Gastroesophageal sphincter (tissue), 4 donors: ENCODE measurements at regions not wholly inside any gene's neighbourhood (a gene's known extent, or its start where the extent isn't known, plus 50 kb on each side); places are given as distances from the start of the nearest gene placed in this dataset.
"Not testable (repeated sequence)": the region's sequence is repeated elsewhere in the genome, so short reads cannot be mapped to it uniquely, and the experiment has no call there.

ENCODE experiments used
- ATAC-seq: fragments of 150-250 bp; one replicate; pipeline ENCODE4 v1.9.1; 2016; ENCODE audit warnings: mild to moderate bottlenecking, moderate library complexity
- H3K27ac ChIP-seq, 4 donors: fragments of 200-600 bp; sonication (generic) in 3 of 4; 1 replicate in 3 of 4; 2 replicates in 1 of 4; pipeline ENCODE4 v1.5.1; 2016 to 2019
- H3K27me3 ChIP-seq: fragments of 200-600 bp; sonication (generic); one replicate; pipeline ENCODE4 v1.5.1; 2019
- H3K36me3 ChIP-seq, 2 donors: fragments of 200-600 bp; sonication (generic); one replicate each; pipeline ENCODE4 v1.5.1; 2019; ENCODE audit warnings: control low read depth in 1 of 2
- H3K4me1 ChIP-seq, 3 donors: fragments of 200-600 bp; sonication (generic); 1 replicate in 2 of 3; 2 replicates in 1 of 3; pipeline ENCODE4 v1.5.1; 2016 to 2019; ENCODE audit warnings: control low read depth in 2 of 3
- H3K4me3 ChIP-seq, 2 donors: fragments of 200-600 bp; sonication (generic); one replicate each; pipeline ENCODE4 v1.5.1; 2019; ENCODE audit warnings: mild to moderate bottlenecking in 1 of 2, moderate library complexity in 1 of 2
- H3K9me3 ChIP-seq, 3 donors: fragments of 200-600 bp; sonication (generic); one replicate each; pipeline ENCODE4 v1.5.1; 2017 to 2019; ENCODE audit warnings: control low read depth in 2 of 3
- CTCF ChIP-seq, 4 experiments: fragments of 200-600 bp in 2 of 4; fragments of 450-650 bp in 2 of 4; sonication (generic) in 1 of 4; IDR thresholded peaks; one replicate each; pipeline ENCODE4 v1.5.1; 2017 to 2019; ENCODE audit warnings: antibody characterized with exemption in 4 of 4, mild to moderate bottlenecking in 2 of 4, moderate library complexity in 2 of 4
- EP300 ChIP-seq: sonication (generic); formaldehyde crosslinking; IDR thresholded peaks from one replicate; pipeline ENCODE4 v1.6.1; 2017; ENCODE audit warnings: antibody characterized with exemption, mild to moderate bottlenecking
- POLR2A ChIP-seq, 2 donors: fragments of 450-650 bp; IDR thresholded peaks; one replicate each; pipeline ENCODE4 v1.6.1; 2017; ENCODE audit warnings: antibody characterized with exemption in 2 of 2, mild to moderate bottlenecking in 2 of 2, moderate library complexity in 1 of 2
- POLR2AphosphoS5 ChIP-seq: sonication (generic); formaldehyde crosslinking; IDR thresholded peaks from one replicate; pipeline ENCODE4 v1.6.1; 2017; ENCODE audit warnings: antibody characterized with exemption
- WGBS, 2 donors: methylation state at CpG; one replicate each; pipeline ENCODE4 v1.1.5; 2018; ENCODE audit warnings: low coverage in 1 of 2; 5-methylcytosine and 5-hydroxymethylcytosine counted together

GRCh38 chr10:47164800-47165128, 135.2 kb upstream of the GDF10 start:
- no peaks in the 10 kb centered on the region for H3K36me3 ChIP-seq
- ATAC-seq: no peak
- WGBS, 2 donors: 43 to 61% methylated on average over 2 to 3 of the region's 3 CpGs
- H3K4me1 ChIP-seq: peaks cover 0 to 40% (median 11%) of the 10 kb centered on the region in 3 donors
- no peaks in the 10 kb centered on the region for H3K27me3 ChIP-seq
- H3K9me3 ChIP-seq: no peaks in the 10 kb centered on the region
- no peak for TF ChIP-seq POLR2A (IDR thresholded peaks at IDR 0.05)
- no peak overlapping the region for H3K27ac ChIP-seq
- no peak overlapping the region for H3K4me3 ChIP-seq

GRCh38 chr10:47165168-47165710, 134.8 kb upstream of the GDF10 start:
- ATAC-seq: no peak
- no peak for TF ChIP-seq POLR2AphosphoS5
- no peak for TF ChIP-seq POLR2A (IDR thresholded peaks at IDR 0.05)
- no peak for TF ChIP-seq EP300
- TF ChIP-seq CTCF (IDR thresholded peaks at IDR 0.05): no peak
- peak overlapping the region; percentile 10 to 73 (median 64) for H3K27ac ChIP-seq

DNA sequence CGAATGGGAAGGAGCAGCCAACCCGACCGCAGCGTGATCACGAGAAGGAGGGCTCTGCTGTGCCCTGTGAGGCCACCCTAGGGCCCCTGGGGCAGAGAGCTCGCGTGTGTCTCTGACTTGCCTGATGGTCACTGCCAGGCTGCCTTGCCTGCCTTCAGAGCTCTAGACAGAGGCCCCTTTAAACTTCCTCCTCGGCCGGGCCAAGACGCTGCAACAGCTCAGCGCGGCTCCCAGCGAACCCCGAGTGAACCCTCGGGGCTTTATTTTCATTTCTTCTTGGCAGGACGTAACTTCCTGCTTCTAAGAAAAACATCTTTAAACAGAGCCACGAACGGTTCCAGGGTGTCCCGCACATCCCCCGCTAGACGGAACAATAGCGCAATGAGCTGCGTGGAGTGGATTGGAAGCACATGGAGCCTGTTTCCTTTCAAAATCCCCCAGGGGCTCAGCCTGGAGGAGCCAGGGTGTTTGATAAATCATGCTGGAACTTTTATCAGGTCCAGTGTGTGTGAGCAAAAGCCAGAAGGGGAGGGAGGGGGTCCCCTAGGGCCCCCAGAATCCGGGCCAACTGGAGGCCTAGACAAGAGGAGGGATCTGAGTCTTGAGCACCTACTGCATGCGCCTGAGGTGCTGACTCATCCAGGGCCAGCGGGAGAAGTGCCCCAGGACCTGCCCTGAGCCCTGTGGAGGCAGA, 134.1 kb upstream of the GDF10 start:
- Histone ChIP-seq H3K27ac (peak overlapping the region; percentile 10 to 73 (median 64)), H3K27me3 (no peaks in the 10 kb centered on the region), H3K4me3 (peak overlapping the region; percentile 21 to 38), H3K9me3 (no peaks in the 10 kb centered on the region), H3K4me1 (peaks cover 0 to 31% (median 11%) of the 10 kb centered on the region in 3 donors), H3K36me3 (no peaks in the 10 kb centered on the region)
- WGBS, 2 donors: 6% methylated on average over 10 of the region's 26 CpGs; no CpG with 5 or more reads in 1 of the 2 donors
- TF ChIP-seq CTCF (IDR thresholded peaks at IDR 0.05) (no peak), POLR2A (IDR thresholded peaks at IDR 0.05) (no peak), POLR2AphosphoS5 (peak; percentile 46), EP300 (no peak)
- ATAC-seq: peak; percentile 84

More at GRCh38 chr10:47165168-47165710, 134.8 kb upstream of the GDF10 start:
- H3K36me3 ChIP-seq: no peaks in the 10 kb centered on the region
- H3K27me3 ChIP-seq: no peaks in the 10 kb centered on the region
- WGBS, 2 donors: 40 to 53% methylated on average over 1 to 3 of the region's 7 CpGs
- H3K4me3 ChIP-seq: peak overlapping the region in 1 of 2 donors; percentile 38
- H3K4me1 ChIP-seq: peaks cover 0 to 37% (median 11%) of the 10 kb centered on the region in 3 donors
- no peaks in the 10 kb centered on the region for H3K9me3 ChIP-seq

DNA sequence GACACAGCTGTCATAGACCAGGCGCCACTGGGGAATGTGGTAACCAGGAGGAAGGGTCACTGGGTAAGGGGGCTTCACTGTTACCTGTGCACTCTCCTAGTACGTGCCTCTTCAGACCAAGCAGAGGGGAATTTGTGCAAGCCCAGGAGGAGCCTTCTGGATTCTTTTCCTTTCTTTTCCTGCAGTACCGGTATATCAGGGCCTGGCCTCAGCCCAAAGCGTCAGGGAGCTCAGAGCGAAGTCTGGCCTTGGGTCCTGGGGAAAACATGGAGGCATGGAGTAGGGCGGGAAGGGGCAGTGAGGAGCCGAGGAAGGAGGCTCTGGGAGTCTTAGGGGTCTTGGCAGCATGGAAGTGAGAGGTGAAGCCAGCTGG, 133.6 kb upstream of the GDF10 start:
- Histone ChIP-seq H3K36me3 (no peaks in the 10 kb centered on the region), H3K4me1 (peaks cover 0 to 30% (median 11%) of the 10 kb centered on the region in 3 donors), H3K27ac (peak overlapping the region in 3 of 4 donors; percentile 39 to 73 (median 66)), H3K9me3 (no peaks in the 10 kb centered on the region), H3K4me3 (no peak overlapping the region), H3K27me3 (no peaks in the 10 kb centered on the region)
- WGBS, 2 donors: 64 to 78% methylated on average over 4 of the region's 7 CpGs
- no peak for TF ChIP-seq POLR2A (IDR thresholded peaks at IDR 0.05)
- no peak for TF ChIP-seq POLR2AphosphoS5
- no peak for TF ChIP-seq EP300
- TF ChIP-seq CTCF (IDR thresholded peaks at IDR 0.05): no peak
- peak; percentile 13 for ATAC-seq

- Histone ChIP-seq H3K27ac (peak overlapping the region in 3 of 4 donors; percentile 39 to 73 (median 66)), H3K4me1 (peaks cover 0 to 30% (median 11%) of the 10 kb centered on the region in 3 donors)
- H3K36me3 ChIP-seq, H3K9me3 ChIP-seq, H3K4me3 ChIP-seq, H3K27me3 ChIP-seq: not testable (repeated sequence)
- 55 to 71% methylated on average over 10 to 11 of the region's 17 CpGs for WGBS, 2 donors
- peak; percentile 44 for ATAC-seq
Observed at GRCh38 chr10:47166808-47167581, 133.0 kb upstream of the GDF10 start.
